Fibroblast of gingiva (primary cell): ENCODE measurements at regions not wholly inside any gene's neighbourhood (a gene's known extent, or its start where the extent isn't known, plus 50 kb on each side); places are given as distances from the start of the nearest gene placed in this dataset.

Experiments
- DNase-seq: peaks from one replicate; pipeline ENCODE4 v3.0.0-alpha.2; 2011; ENCODE audit warnings: low read depth

DNA sequence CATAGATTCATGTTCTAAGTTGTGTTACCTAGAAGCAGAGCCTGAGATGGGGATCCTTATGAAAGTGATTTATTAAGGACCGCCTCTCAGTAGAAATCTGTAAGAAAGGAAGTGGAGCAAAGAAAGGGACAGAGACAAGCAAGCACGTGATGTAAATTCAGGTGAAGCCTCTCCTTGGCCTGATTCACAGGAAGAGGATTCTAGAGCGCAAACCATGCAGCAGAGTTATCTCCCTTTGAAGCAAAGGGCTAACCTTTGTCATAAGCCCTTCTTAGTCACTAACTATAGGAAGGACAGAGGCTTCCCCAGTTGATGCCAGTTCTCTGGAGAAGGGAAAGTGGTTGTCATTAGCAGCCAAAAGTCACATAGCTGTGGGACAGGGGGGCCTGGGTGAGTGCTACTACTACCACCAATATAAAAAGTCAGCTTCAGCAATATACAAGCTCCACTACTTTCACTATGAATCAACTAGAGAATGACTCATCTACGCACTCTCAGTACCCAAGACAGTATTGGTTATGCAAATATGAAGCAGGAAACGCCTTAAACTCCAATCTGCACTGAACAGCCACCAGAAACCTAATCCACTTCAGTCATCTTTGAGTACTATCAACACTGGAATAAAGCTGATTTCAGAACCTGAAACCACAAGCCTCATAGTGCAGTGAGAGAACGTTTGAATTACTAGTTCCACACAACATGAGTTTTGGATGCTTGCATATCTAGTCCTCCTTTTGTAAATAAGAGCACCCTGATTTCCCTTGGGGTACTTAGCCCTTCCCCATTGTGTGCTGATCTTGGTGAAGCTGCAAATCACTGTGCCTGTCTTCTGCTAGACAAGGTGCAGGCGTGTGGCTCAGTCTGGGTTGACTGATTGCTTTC lies 162.7 kb downstream of the ZNF608 start:
- DNase-seq: peak; percentile 68

DNA sequence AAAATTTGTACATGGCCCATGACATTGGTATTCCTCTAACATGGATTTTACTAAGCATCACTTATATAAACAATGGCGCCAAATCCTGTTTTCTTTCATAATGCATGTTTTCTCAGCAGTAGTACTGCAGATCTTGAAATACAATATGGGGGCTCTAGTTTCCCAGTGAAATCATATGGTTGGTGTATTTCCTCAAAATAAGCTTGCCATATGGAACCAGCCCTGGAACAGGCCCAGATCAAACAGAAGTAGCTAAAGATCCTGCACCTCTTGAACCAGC lies 163.9 kb downstream of the ZNF608 start:
- DNase-seq: peak; percentile 27

DNA sequence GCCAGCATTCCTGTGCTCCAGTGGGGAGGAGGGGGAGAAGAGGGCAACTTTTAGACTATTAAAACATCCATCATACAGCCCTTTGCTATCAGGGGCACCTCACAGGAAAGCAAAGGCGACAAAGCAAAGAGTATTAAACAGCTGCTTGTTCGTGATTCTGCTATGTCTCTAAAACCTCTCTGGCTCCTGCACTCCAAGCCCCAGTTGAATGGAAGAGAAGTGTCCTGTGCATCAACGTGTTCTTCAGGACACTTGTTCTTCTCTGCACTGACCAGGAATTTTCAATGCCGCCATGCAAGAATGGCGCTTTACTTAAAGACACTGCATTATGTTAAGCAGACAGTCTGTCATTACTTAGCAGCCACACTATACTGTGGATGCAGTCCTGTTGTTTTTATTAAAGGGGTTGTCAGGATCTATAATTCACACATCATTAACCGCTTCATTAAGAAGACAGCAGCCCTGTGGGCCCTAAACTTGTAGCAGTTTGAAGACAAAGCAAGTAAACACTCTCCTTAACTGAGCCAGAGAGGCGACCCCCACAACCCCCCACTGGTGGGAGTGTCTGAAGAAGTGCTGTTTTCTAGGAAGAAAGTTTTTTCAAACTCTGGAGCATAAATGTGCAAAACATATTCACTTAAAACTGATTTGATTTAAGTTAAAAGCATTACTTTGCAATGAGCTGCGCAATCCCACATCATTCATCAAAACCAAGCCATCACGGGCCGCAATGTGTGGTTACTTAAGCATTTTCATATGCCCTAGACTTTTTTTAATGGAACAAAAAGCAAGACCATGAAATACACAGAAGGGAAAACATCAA lies 164.5 kb downstream of the ZNF608 start:
- DNase-seq: no peak

DNA sequence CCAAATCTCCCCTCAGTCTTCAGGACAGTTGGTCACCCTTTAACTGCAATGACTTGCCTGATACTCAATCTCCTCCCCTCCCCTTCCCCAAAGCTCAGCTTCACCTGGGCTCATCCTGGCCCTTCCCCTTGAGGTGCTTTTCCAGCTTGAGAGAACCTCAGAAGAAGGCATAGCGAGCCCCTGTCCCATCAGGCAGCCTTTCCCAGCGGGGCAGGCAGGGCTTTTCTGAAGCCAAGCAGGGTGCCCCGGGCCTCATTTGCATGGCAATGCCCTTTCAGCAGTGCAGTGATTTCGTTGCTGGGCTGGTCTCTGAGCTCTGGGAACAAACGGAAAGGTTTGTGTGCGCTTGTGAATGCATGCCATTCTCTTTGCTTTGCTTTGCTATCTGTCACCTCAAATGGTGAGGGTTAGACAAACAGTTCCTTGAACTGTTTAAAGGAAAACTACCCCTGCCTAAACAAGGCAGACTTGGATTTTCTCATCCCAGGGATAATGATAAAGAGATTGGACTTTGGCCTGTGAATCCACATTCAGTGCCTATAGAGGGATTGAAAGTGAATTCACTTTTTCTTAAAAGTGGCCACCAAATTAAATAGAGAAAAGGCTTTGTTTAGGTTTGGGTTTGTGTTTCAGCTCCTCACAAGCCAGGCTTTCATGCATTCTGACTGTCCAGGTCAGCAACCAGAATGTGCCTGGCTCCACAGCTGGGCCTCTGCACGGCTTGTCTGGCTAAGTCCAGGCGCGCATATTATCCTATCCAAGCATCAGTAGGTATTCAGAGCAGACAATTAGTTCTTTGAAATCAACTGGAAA lies 165.3 kb downstream of the ZNF608 start:
- no peak for DNase-seq

DNA sequence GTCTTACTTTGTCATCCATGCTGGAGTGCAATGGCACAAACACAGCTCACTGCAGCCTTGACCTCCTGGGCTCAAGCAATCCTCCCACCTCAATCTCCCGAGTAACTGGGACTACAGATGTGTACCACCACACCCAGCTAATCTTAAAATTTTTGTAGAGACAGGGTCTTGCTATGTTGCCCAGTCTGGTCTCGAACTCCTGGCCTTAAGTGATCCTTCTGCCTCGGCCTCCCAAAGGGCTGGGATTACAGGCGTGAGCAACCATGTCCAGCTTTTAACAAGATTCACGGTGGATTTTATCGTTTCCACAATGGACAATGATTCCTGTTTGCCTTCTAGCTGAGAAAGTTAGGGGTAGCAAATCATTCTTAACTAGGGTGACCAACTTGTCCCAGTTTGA lies 165.9 kb downstream of the ZNF608 start:
- DNase-seq: no peak

DNA sequence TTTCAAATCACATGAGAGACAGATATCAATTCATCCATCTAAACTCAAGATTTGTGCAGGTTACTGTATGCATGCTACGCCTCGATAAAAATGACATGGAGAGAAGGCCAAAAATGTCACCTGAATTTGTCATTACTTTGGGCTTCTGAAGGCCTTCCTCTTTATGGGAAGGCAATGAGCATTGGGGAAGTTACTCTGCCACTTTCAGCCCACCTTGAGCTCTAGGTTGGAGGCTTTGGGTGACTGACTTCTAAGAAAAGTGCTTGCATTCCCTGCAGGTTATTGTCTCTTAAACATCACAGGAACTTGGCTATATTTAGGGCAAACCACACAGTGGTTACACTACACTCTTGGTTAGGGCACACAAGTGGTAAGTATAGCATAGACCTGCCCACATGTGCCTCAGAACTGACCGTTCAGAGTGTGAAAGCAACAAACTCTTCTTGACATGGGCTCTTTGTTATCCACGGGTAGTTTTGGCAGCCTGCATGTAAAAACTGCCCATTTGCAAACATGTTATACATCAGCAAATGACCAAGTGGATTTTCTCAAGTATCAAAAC lies 169.5 kb downstream of the ZNF608 start:
- no peak for DNase-seq

DNA sequence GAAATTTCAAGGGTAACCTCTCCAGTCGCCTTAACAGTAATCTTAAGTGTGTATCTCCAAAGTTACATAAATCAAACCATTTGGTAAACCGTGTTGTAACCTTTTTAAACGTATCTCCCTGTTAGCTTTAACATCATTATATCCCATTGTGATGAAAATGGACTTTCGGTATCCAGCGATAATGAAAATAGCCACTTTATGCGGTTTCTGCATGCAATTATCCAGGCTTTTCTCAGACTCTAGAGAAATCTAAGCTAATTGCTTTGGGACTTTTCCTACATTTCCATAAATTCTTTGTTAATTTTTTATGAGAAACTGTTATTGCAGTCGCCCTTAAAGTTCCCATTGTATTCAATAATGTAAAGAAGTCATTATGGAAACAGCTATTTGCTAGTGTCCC lies 170.7 kb downstream of the ZNF608 start:
- no peak for DNase-seq

DNA sequence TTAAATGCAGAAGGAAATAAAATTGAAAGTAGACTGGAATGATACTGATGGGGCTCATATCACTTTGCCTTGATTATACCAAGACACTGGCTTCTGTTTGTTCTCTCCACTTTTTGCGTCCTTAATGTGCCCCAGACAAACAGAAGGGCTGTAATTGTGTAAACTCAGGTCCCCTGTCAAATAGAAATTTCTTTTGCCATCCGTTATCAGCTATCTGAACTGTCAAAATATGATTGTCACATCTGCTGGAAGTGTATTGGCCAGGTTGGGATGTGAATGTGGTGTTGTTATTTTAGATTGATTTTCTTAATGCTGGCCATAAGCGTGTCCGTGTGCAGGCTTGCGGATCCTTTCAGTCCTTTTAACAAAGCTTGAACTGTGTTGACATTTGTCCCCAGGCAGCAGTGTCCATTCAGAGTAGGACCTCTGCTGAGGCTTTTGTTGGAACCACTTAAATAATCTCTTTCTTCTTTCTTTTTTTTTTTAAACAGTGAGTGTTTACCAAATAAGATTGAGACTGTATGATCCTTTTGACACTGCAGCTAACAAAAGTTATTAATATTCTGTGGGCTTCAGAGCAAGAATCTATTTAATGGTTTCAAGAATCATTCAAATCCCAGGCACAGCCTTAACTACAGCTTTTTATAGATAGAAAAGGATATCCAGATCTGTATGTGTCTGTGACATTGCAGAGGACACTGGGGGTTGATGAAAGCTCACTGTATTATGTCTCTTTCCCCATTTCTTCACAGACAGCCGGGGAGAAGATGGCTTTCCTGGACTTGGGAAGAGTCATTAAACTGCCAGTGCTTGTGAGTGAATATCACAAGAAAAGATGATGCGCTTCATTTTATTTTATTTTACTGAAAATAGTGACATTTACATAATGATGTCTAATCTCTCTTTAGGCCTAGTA lies 171.7 kb downstream of the ZNF608 start:
- no peak for DNase-seq

DNA sequence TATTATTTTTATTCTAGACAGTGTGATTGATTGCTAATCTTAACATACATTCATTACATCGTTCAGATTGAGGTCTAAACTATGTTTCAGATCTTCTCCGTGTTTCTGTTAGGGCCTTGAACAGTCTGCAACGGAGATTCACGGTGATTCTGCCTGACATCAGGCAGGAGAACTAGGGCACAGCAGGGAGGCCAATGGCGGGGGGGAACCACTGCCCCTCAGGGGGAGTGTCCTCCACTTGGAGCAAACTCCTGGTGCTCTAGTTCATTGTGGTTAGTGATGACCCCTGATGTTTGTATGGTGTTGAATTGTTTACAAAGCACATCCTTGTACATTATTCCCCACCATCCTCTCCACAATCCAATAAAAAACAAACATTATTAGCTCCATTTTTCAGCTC lies 173.5 kb downstream of the ZNF608 start:
- no peak for DNase-seq

DNA sequence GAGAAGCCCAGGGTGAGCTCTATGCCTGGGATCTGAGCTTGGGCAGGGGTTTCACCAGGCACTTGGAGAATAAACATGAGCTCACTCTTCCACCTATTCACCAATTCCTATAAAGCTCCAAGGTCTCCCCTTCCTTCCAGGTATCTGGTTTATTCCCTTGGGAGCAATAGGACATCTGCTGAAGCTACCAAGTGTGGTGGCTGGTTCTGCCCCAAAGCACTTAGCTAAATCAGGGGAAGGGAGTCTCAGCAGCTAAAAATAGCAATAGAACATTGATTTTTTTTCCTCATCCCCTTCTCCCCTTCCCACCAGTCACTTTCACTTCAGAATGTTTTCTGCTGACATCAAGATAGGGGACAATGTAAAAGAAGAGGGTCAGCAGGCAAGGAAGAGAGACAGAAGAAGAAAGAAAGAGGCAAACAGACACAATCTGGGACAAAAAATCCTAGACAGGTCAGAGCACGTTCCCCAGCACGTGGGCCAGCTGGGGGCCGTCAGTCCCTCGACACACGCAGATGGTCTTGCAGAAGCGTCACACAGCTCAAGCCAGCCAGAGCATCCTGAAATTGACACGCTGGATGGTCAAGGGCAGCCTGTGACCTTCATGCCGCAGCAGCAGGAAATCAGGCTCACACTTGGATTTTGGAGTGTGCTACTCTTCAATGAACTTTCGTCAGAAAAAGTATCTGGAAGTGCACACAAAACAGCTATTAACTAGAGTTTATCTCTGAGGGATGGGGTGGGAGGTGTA lies 176.0 kb downstream of the ZNF608 start:
- DNase-seq: no peak

DNA sequence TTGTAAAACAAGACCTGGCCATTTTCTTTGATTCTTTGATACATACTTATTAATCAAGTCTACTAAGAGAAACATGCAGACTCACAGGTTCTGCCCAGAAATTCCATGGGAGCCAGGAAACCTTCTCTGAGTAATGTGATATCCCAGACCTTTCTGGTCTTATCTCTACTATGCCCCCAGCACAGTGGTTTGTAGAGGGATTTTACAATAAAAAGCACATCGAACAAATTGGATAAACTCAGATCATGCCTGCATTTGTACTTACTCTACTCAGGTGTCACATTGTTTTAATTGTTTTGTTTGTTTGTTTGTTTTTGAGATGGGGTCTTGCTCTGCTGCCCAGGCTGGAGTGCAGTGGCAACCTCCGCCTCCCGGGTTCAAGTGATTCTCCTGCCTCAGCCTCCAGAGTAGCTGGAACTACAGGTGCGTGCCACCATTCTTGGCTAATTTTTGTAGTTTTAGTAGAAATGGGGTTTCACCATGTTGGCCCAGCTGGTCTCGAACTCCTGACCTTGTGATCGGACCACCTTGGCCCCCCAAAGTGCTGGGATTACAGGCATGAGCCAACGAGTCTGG lies 179.5 kb downstream of the ZNF608 start:
- DNase-seq: no peak

DNA sequence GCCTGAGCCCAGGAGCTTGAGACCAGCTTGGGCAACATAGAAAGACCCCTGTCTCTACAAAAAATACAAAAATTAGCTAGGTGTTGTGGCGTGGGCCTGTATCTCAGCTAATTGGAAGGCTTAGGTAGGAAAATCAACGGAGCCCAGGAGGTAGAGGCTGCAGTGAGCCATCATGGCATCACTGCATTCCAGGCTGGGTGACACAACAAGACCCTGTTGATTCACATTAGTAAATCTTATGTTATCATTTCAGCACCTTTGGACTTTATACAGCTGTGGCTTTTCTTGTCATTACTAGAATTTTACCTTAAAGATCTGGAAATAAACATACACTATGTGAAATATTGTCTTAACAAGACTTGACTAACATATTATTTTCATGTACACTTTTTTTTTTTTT lies 185.0 kb downstream of the ZNF608 start:
- DNase-seq: no peak

DNA sequence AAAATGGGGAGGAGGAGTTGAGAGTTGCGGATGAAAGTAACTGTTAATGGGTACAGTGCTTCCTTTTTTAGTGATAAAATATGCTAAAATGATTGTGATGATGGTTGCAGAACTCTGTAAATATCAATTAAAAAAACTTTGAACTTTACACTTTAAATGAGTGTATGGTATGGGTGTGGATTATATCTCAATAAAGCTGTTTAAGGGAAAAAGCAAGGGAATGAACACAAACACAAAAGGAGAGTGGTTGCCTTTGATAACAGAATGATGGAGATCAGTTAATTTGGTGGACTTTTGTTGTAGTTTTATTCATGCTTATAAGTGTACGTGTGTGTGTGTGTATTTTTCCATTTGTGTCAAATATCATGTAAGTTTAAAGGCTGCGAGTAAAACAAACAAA lies 186.1 kb downstream of the ZNF608 start:
- DNase-seq: no peak

DNA sequence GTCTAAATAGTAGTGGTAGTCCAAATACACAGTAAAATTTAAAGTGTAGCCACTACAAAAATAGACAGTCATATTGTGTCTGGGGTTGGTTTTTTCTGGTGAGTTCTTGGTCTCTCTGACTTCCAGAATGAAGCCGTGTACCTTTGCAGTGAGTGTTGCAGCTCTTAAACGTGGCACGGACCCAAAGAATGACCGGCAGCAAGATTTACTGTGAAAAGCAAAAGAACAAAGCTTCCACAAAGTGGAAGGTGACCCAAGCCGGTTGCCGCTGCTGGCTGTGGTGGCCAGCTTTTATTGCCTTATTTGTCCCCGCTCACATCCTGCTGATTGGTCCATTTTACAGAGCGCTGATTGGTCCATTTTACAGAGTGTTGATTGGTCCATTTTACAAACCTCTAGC lies 188.7 kb downstream of the ZNF608 start:
- no peak for DNase-seq

DNA sequence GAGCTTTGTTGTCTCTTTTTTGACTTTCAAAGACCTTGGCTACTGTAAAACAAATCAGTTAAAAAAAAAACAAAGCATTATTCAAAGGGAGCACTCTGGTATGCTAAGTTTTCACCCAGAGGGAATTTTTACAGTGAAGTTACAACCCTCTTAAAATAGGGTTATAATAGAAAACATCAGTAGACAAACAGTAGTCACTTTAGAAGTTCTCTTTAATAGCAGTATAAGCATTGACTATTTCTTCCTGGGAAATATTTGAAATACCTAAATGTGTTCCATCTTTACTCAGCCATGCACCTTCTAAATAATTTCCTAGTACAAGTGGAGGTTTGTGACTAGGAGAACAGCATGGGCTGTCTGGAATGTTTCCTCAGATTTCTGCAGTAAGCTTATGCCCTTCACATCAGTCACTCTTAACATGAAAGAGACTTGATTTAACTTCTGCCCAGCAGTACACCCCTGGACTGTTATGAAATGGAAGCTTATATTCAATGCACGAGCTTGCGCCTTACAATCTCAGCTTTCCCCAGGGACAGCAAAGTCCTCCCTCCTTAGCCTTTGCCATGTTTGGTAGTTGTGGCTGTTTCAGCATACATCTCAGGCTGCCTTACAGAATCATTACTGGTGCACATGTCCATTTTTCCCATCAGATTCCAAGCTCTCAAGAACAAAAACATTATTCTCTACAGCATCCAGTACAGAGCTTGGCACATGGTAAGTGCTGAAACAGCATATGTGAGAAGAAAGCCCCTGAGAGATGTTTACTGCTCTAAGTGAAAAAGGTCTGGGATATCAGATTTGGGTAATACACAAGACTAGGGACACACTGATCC lies 191.5 kb downstream of the ZNF608 start:
- no peak for DNase-seq

DNA sequence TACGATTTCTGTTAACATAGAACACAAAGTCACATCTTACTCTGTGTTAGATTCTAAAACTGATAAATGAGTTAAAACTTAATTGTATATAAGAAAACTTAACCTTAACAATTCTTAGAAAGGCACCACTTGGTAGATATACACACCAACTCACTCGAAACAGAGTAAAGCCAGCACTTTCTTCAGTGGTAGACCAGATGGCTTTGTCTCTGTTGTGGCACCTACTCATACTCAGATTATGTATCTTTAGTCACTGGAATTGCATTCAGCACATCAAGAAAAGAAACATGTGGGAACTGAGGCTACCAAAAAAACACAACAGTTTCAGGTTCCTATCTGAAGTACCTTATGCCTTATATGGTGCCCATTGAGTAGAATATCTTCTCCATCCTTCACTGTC lies 192.5 kb downstream of the ZNF608 start:
- DNase-seq: no peak

DNA sequence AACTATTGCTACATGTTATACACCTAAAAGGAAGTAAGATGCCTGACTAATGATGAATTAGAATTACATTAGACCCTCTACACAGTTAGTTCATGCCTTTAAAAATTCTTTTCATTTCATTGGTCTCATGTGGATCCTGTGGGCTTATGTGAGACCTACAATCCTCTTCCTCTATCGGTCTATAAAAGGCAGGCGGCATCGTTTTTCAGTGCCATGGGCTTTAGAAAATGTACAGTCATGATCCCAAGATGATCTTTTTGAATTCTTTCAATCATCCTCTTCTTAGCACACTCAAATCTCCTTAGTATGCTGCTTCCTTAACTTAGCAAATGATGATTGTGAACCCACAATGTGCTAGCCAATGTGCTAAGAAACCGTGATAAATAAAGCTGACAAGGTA lies 193.9 kb downstream of the ZNF608 start:
- DNase-seq: no peak

DNA sequence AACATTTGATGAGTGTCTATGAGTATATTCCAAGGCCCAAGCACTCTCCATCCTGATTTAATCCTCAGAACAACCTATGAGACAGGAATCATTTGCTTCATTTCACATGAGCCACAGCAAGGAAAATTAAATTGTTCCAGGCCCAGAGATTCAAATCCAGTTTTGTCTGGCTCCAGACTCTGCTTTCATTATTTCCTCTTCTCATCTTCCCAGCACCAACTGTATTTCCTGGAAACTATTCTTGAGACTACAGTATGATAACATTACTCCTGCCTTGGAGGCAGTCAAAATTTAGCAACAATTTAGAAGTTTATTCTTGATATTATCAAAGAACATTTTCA lies 194.5 kb downstream of the ZNF608 start:
- no peak for DNase-seq

DNA sequence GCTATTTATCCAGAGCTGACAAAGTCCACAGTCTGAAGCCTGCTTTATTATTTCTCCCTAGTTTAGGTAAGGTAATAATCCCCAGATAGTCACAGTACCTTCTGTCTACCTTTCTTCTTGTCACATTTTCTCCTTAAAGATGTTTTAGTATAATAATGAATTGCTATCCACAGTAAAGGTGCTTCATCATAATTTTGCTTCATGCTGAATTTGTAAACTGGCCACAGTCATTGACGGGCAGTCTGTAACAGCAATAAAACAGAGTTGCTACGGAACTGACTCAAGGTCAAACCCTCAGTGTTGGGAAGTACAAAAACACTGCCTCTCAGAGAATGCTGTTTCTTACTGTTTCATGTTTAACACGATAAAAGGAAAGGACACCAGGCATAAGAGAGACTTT lies 195.7 kb downstream of the ZNF608 start:
- DNase-seq: no peak
